NT2/D1 (cell line): ENCODE measurements at regions not wholly inside any gene's neighbourhood (a gene's known extent, or its start where the extent isn't known, plus 50 kb on each side); places are given as distances from the start of the nearest gene placed in this dataset.

Experiments used
- DNase-seq: peaks from one replicate; pipeline ENCODE4 v3.0.0-alpha.2; 2011; ENCODE audit warnings: low read depth, low spot score
- H3K27me3 ChIP-seq: 2 replicates; pipeline ENCODE4 v1.6.0; 2011; ENCODE audit warnings: mild to moderate bottlenecking; ENCODE audit not compliant: insufficient read length, insufficient read depth
- H3K36me3 ChIP-seq: 2 replicates; pipeline ENCODE4 v1.6.1; 2011; ENCODE audit warnings: mild to moderate bottlenecking, low read length, mixed read lengths; ENCODE audit not compliant: insufficient read depth, insufficient read length
- H3K4me1 ChIP-seq: 2 replicates; pipeline ENCODE4 v1.5.1; 2011; ENCODE audit not compliant: insufficient read depth, insufficient read length
- H3K4me3 ChIP-seq: 2 replicates; pipeline ENCODE4 v1.5.1; 2011; ENCODE audit warnings: low read depth; ENCODE audit not compliant: insufficient read length
- H3K9ac ChIP-seq: 2 replicates; pipeline ENCODE4 v1.6.0; 2011; ENCODE audit warnings: low read depth; ENCODE audit not compliant: insufficient read length
- H3K9me3 ChIP-seq: 2 replicates; pipeline ENCODE4 v1.5.1; 2011; ENCODE audit warnings: mild to moderate bottlenecking, low read length; ENCODE audit not compliant: insufficient read depth
- SUZ12 ChIP-seq: IDR thresholded peaks from 2 replicates; pipeline ENCODE4 v1.6.1; 2011; ENCODE audit not compliant: insufficient read length, insufficient read depth; ENCODE audit errors: extremely low read depth
- YY1 ChIP-seq: IDR thresholded peaks from 2 replicates; pipeline ENCODE4 v1.6.1; 2011; ENCODE audit not compliant: insufficient read length, insufficient read depth
- ZNF274 ChIP-seq: IDR thresholded peaks from 2 replicates; pipeline ENCODE4 v1.6.1; 2011; ENCODE audit warnings: mild to moderate bottlenecking, low read depth, low read length

- no peaks in the 10 kb centered on the region for H3K4me1 ChIP-seq
- H3K27me3 ChIP-seq = no peaks in the 10 kb centered on the region
- DNase-seq = no peak
- no peak overlapping the region for H3K4me3 ChIP-seq
- H3K9me3 ChIP-seq = no peaks in the 10 kb centered on the region; the same call in 1 of the 2 replicates
- H3K36me3 ChIP-seq = no peaks in the 10 kb centered on the region
- no peak for TF ChIP-seq YY1
- TF ChIP-seq SUZ12 = no peak
- TF ChIP-seq ZNF274 = no peak
- H3K9ac ChIP-seq = no peak overlapping the region
Observed at GRCh38 chr13:21826214-21827015, 155.5 kb downstream of the FGF9 start.

GRCh38 chr13:21831654-21832324, 160.9 kb downstream of the FGF9 start:
- H3K9ac ChIP-seq = no peak overlapping the region
- TF ChIP-seq YY1 (no peak), SUZ12 (no peak), ZNF274 (no peak)
- no peak overlapping the region for H3K4me3 ChIP-seq
- no peaks in the 10 kb centered on the region for H3K36me3 ChIP-seq
- no peaks in the 10 kb centered on the region for H3K4me1 ChIP-seq
- H3K27me3 ChIP-seq = no peaks in the 10 kb centered on the region
- H3K9me3 ChIP-seq = no peaks in the 10 kb centered on the region; the same call in 1 of the 2 replicates
- DNase-seq = no peak

- Histone ChIP-seq H3K4me1 (no peaks in the 10 kb centered on the region), H3K36me3 (no peaks in the 10 kb centered on the region), H3K27me3 (no peaks in the 10 kb centered on the region), H3K9me3 (no peaks in the 10 kb centered on the region; the same call in 1 of the 2 replicates), H3K9ac (no peak overlapping the region), H3K4me3 (no peak overlapping the region)
- no peak for DNase-seq
- TF ChIP-seq SUZ12 = no peak
- TF ChIP-seq YY1 = no peak
- no peak for TF ChIP-seq ZNF274
Observed at GRCh38 chr13:21833921-21834320, 163.0 kb downstream of the FGF9 start.

GRCh38 chr13:21834521-21834920, 163.6 kb downstream of the FGF9 start:
- no peaks in the 10 kb centered on the region for H3K27me3 ChIP-seq
- TF ChIP-seq ZNF274 (no peak), SUZ12 (no peak), YY1 (no peak)
- no peaks in the 10 kb centered on the region for H3K4me1 ChIP-seq
- no peaks in the 10 kb centered on the region; the same call in 1 of the 2 replicates for H3K9me3 ChIP-seq
- DNase-seq = no peak
- no peak overlapping the region for H3K4me3 ChIP-seq
- H3K9ac ChIP-seq = no peak overlapping the region
- no peaks in the 10 kb centered on the region for H3K36me3 ChIP-seq

GRCh38 chr13:21837288-21837687, 166.4 kb downstream of the FGF9 start:
- Histone ChIP-seq H3K36me3 (no peaks in the 10 kb centered on the region), H3K4me3 (no peak overlapping the region), H3K27me3 (no peaks in the 10 kb centered on the region), H3K9ac (no peak overlapping the region), H3K4me1 (no peaks in the 10 kb centered on the region), H3K9me3 (no peaks in the 10 kb centered on the region; the same call in 1 of the 2 replicates)
- TF ChIP-seq ZNF274 = no peak
- no peak for TF ChIP-seq SUZ12
- no peak for TF ChIP-seq YY1
- no peak for DNase-seq

GRCh38 chr13:21837841-21838551, 167.1 kb downstream of the FGF9 start:
- Histone ChIP-seq H3K4me3 (no peak overlapping the region), H3K9me3 (no peaks in the 10 kb centered on the region), H3K36me3 (no peaks in the 10 kb centered on the region), H3K27me3 (no peaks in the 10 kb centered on the region), H3K9ac (no peak overlapping the region), H3K4me1 (no peaks in the 10 kb centered on the region)
- no peak for DNase-seq
- no peak for TF ChIP-seq ZNF274
- no peak for TF ChIP-seq YY1
- no peak for TF ChIP-seq SUZ12
